OCI-LY7 (cell line): ENCODE measurements at regions not wholly inside any gene's neighbourhood (a gene's known extent, or its start where the extent isn't known, plus 50 kb on each side); places are given as distances from the start of the nearest gene placed in this dataset.

Experiments used
- CTCF ChIP-seq: fragments of 200-600 bp; sonication (generic); conservative IDR thresholded peaks from 2 replicates; pipeline ENCODE4 v1.5.1; 2014; ENCODE audit warnings: mild to moderate bottlenecking, antibody characterized with exemption, low read length, moderate library complexity, mixed read lengths
- EZH2phosphoT487 ChIP-seq: fragments of 200-600 bp; sonication (generic); IDR thresholded peaks from 2 replicates; pipeline ENCODE4 v1.6.1; 2018; ENCODE audit warnings: low read depth, borderline replicate concordance, mild to moderate bottlenecking, mixed run types, antibody characterized with exemption, low read length, moderate library complexity, mixed read lengths

- TF ChIP-seq EZH2phosphoT487: no peak
- no peak for TF ChIP-seq CTCF
Measured at GRCh38 chr10:29710128-29710527, 75.4 kb upstream of the SVIL start.
